Transverse colon (tissue), 4 donors: ENCODE measurements at regions not wholly inside any gene's neighbourhood (a gene's known extent, or its start where the extent isn't known, plus 50 kb on each side); places are given as distances from the start of the nearest gene placed in this dataset.
"Not testable (repeated sequence)": the region's sequence is repeated elsewhere in the genome, so short reads cannot be mapped to it uniquely, and the experiment has no call there.

ENCODE experiments used
- CTCF ChIP-seq, 5 experiments: fragments of 200-600 bp in 3 of 5; fragments of 450-650 bp in 2 of 5; sonication (generic) in 3 of 5; IDR thresholded peaks; 1 replicate in 2 of 5; 2 replicates in 3 of 5; pipeline ENCODE4 v1.5.1; 2016 to 2017; ENCODE audit warnings: antibody characterized with exemption in 5 of 5, inconsistent platforms in 3 of 5, mild to moderate bottlenecking in 2 of 5, moderate library complexity in 1 of 5
- EP300 ChIP-seq: sonication (generic); formaldehyde crosslinking; IDR thresholded peaks from one replicate; pipeline ENCODE4 v1.6.1; 2017; ENCODE audit warnings: antibody characterized with exemption, low read depth
- POLR2A ChIP-seq: fragments of 450-650 bp; IDR thresholded peaks from one replicate; pipeline ENCODE4 v1.6.1; 2016; ENCODE audit warnings: antibody characterized with exemption, mild to moderate bottlenecking, moderate library complexity
- POLR2AphosphoS5 ChIP-seq, 3 donors: sonication (generic); formaldehyde crosslinking; IDR thresholded peaks; one replicate each; pipeline ENCODE4 v1.6.1; 2016; ENCODE audit warnings: antibody characterized with exemption in 3 of 3

- TF ChIP-seq POLR2AphosphoS5 (IDR thresholded peaks at IDR 0.05); CTCF (IDR thresholded peaks at IDR 0.05); EP300; POLR2A: not testable (repeated sequence)
Measured at GRCh38 chr9:13433453-13433852, 154.0 kb upstream of the MPDZ start.
